Psoas muscle (tissue), 7 donors: ENCODE measurements at regions not wholly inside any gene's neighbourhood (a gene's known extent, or its start where the extent isn't known, plus 50 kb on each side); places are given as distances from the start of the nearest gene placed in this dataset.
"Not testable (repeated sequence)": the region's sequence is repeated elsewhere in the genome, so short reads cannot be mapped to it uniquely, and the experiment has no call there.

Experiments used
- ATAC-seq, 4 donors: fragments of 200-7000 bp; cut with Tn5 transposase; one replicate each; pipeline ENCODE4 v1.9.1; 2020; ENCODE audit warnings: moderate library complexity in 3 of 4, mild to moderate bottlenecking in 2 of 4
- DNase-seq, 2 donors: peaks; one replicate each; pipeline ENCODE4 v3.0.0-alpha.2; 2020
- H3K27ac ChIP-seq: fragments of 200-600 bp; one replicate; pipeline ENCODE4 v1.8.0; 2022
- H3K27me3 ChIP-seq, 3 donors: fragments of 200-600 bp in 1 of 3; one replicate each; pipeline versions ENCODE4 v1.6.1 to v1.8.0; 2013 to 2022; ENCODE audit warnings: low read length in 2 of 3, mild to moderate bottlenecking in 2 of 3, moderate library complexity in 1 of 3; ENCODE audit not compliant: insufficient read depth in 3 of 3
- H3K36me3 ChIP-seq, 2 donors: fragments of 200-600 bp in 1 of 2; one replicate each; pipeline versions ENCODE4 v1.6.1 to v1.8.0; 2013 to 2022; ENCODE audit warnings: low read depth in 1 of 2, mild to moderate bottlenecking in 1 of 2, moderate library complexity in 1 of 2; ENCODE audit not compliant: insufficient read depth in 1 of 2
- H3K4me1 ChIP-seq: fragments of 200-600 bp; one replicate; pipeline ENCODE4 v1.8.0; 2022
- H3K4me3 ChIP-seq: fragments of 200-600 bp; one replicate; pipeline ENCODE4 v1.8.0; 2022; ENCODE audit warnings: mild to moderate bottlenecking
- H3K9me3 ChIP-seq: fragments of 200-600 bp; one replicate; pipeline ENCODE4 v1.8.0; 2022
- CTCF ChIP-seq: fragments of 200-600 bp; IDR thresholded peaks from one replicate; pipeline ENCODE4 v1.8.0; 2022; ENCODE audit warnings: antibody characterized with exemption
- WGBS, 3 donors: extraction: QIAGEN DNeasy Blood & Tissue Kit; methylation state at CpG; one replicate each; pipeline versions ENCODE4 v1.1.6 to v1.1.7; 2013; 5-methylcytosine and 5-hydroxymethylcytosine counted together
- intact Hi-C, 2 donors: fragments of 100-400 bp; cut with DNase I; formaldehyde crosslinking; loops; one replicate each; pipeline versions ENCODE4 v1.11.0 to v1.14.2; 2022
- donor health status: healthy with polysubstance abuse.
- donor health status: DM: no; HTN: no; CAD: no; lungs with moderate emphysema.
- donor health status: Bipolar disorder and iron deficiency.
- donor health status: healthy.
- donor health status: DM: yes; HTN: yes; CAD: no.
- donor health status: DM: no; HTN: no; CAD: no.
- donor health status: DM: yes; HTN: yes; CAD: no.

- H3K4me1 ChIP-seq, result no peaks in the 10 kb centered on the region
- no peak overlapping the region for H3K4me3 ChIP-seq
- no peaks in the 10 kb centered on the region for H3K36me3 ChIP-seq
- no peaks in the 10 kb centered on the region for H3K9me3 ChIP-seq
- 12 to 23% (median 17%) methylated on average over 1 of the region's 1 CpG for WGBS, 3 donors
- H3K27ac ChIP-seq, result no peak overlapping the region
- TF ChIP-seq CTCF, result no peak
- peak in 2 of 4 donors; percentile 38 to 41 for ATAC-seq
- no peak for DNase-seq
- intact Hi-C loops, result no loop called here
- H3K27me3 ChIP-seq, result no peaks in the 10 kb centered on the region
These were observed 299.6 kb downstream of the FGF10 start for GRCh38 chr5:44089424-44090144.

GRCh38 chr5:44085083-44085482, 304.1 kb downstream of the FGF10 start:
- ATAC-seq, result no peak
- Histone ChIP-seq H3K4me1 (no peaks in the 10 kb centered on the region), H3K9me3 (no peaks in the 10 kb centered on the region), H3K27me3 (no peaks in the 10 kb centered on the region), H3K36me3 (no peaks in the 10 kb centered on the region), H3K4me3 (no peak overlapping the region), H3K27ac (no peak overlapping the region)
- TF ChIP-seq CTCF, result no peak
- no peak for DNase-seq
- intact Hi-C loops, result no loop called here

- DNase-seq, H3K36me3 ChIP-seq, ATAC-seq, H3K27ac ChIP-seq, H3K4me1 ChIP-seq, H3K27me3 ChIP-seq, H3K4me3 ChIP-seq, H3K9me3 ChIP-seq, intact Hi-C loops: not testable (repeated sequence)
- 94 to 96% (median 95%) methylated on average over 21 of the region's 21 CpGs for WGBS, 3 donors
These were observed 314.7 kb downstream of the FGF10 start for GRCh38 chr5:44074547-44074946.

GRCh38 chr5:44051591-44051990, 337.6 kb downstream of the FGF10 start:
- Histone ChIP-seq H3K4me3 (no peak overlapping the region), H3K27me3 (no peaks in the 10 kb centered on the region), H3K4me1 (no peaks in the 10 kb centered on the region), H3K9me3 (no peaks in the 10 kb centered on the region), H3K36me3 (no peaks in the 10 kb centered on the region), H3K27ac (no peak overlapping the region)
- intact Hi-C loops, result no loop called here
- 76 to 82% (median 81%) methylated on average over 2 of the region's 2 CpGs for WGBS, 3 donors
- no peak for ATAC-seq
- DNase-seq, result no peak
- TF ChIP-seq CTCF, result no peak

GRCh38 chr5:44048276-44048984, 340.8 kb downstream of the FGF10 start:
- WGBS, 3 donors, result 42 to 49% (median 47%) methylated on average over 4 of the region's 4 CpGs
- no peaks in the 10 kb centered on the region for H3K9me3 ChIP-seq
- no peaks in the 10 kb centered on the region for H3K4me1 ChIP-seq
- DNase-seq (no peak), ATAC-seq (no peak)
- intact Hi-C loops, result no loop called here
- H3K27me3 ChIP-seq, result no peaks in the 10 kb centered on the region
- H3K36me3 ChIP-seq, result no peaks in the 10 kb centered on the region
- H3K4me3 ChIP-seq, result no peak overlapping the region
- no peak overlapping the region for H3K27ac ChIP-seq
- TF ChIP-seq CTCF, result no peak
